Endothelial cell of umbilical vein (primary cell): ENCODE measurements at regions not wholly inside any gene's neighbourhood (a gene's known extent, or its start where the extent isn't known, plus 50 kb on each side); places are given as distances from the start of the nearest gene placed in this dataset.

Experiments
- CTCF ChIP-seq, 2 donors: IDR thresholded peaks; 1 replicate in 1 of 2; 2 replicates in 1 of 2; pipeline ENCODE4 v1.5.1; 2011; ENCODE audit warnings: low read length in 2 of 2, mild to moderate bottlenecking in 2 of 2, moderate library complexity in 2 of 2, control low read depth in 1 of 2, inconsistent platforms in 1 of 2, low read depth in 1 of 2; ENCODE audit not compliant: insufficient read depth in 1 of 2; ENCODE audit errors: extremely low read depth in 1 of 2
- EZH2 ChIP-seq: IDR thresholded peaks from 2 replicates; pipeline ENCODE4 v1.6.1; 2012; ENCODE audit warnings: borderline replicate concordance, low read depth, mild to moderate bottlenecking, moderate library complexity, low read length, inconsistent platforms; ENCODE audit not compliant: severe bottlenecking
- FOS ChIP-seq: IDR thresholded peaks from 2 replicates; pipeline ENCODE4 v1.6.1; 2011; ENCODE audit warnings: mild to moderate bottlenecking, low read length, moderate library complexity, borderline replicate concordance; ENCODE audit not compliant: insufficient read depth
- GATA2 ChIP-seq: IDR thresholded peaks from 2 replicates; pipeline ENCODE4 v1.7.0; 2011; ENCODE audit warnings: low read depth, mild to moderate bottlenecking, moderate library complexity, mixed read lengths, low read length; ENCODE audit not compliant: insufficient read length, insufficient read depth
- JUN ChIP-seq: IDR thresholded peaks from 2 replicates; pipeline ENCODE4 v1.6.1; 2011; ENCODE audit warnings: borderline replicate concordance, low read depth; ENCODE audit not compliant: insufficient read length, insufficient read depth
- MYC ChIP-seq: IDR thresholded peaks from one replicate; pipeline ENCODE4 v1.6.1; 2011; ENCODE audit warnings: mild to moderate bottlenecking, low read depth, low read length
- POLR2A ChIP-seq: IDR thresholded peaks from 2 replicates; pipeline ENCODE4 v1.6.1; 2012; ENCODE audit warnings: low read depth, mild to moderate bottlenecking, control low read depth, low read length
- POLR2AphosphoS5 ChIP-seq: IDR thresholded peaks from 2 replicates; pipeline ENCODE4 v1.6.1; 2012; ENCODE audit warnings: low read depth, mild to moderate bottlenecking, control low read depth, low read length, moderate library complexity; ENCODE audit not compliant: insufficient read depth
- TF ChIP-seq, protein P1 (sequence below): IDR thresholded peaks from 2 replicates; pipeline ENCODE4 v1.6.1; 2011; ENCODE audit not compliant: insufficient read depth, insufficient read length

DNA sequence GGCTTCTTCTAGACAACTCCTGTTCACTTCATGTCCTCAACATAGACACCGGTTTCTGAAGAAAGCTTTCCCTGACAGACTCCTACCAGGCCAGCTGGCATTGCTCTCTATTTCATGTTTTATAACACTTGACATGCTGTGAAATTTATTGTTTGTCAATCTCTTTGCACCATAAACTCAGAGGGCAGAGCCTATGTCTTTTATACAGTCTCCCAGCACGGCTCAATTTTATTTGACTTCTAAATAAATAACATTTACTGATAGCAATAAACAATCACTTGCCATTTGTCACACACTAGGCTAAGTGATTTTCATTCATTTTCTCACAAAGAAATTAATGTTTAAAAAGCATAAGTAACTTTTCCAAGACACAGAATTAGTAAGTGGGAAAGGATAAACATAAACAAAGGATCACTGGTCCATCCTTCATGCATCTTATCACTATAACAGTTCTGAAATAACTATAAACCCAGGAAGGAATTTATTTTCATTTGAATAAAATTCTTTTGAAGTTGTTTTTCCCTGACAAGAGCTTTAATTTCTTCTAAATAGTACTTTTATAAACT lies 577.6 kb downstream of the TECRL start:
- TF ChIP-seq CTCF (IDR thresholded peaks at IDR 0.05; ENCODE audit: extremely low read depth in 1 of 2, insufficient read depth in 1 of 2, low read depth in 1 of 2, low read length in 2 of 2): no peak
- TF ChIP-seq EZH2: no peak
- TF ChIP-seq POLR2AphosphoS5: no peak
- TF ChIP-seq JUN: no peak
- TF ChIP-seq MYC: no peak
- TF ChIP-seq POLR2A: no peak
- TF ChIP-seq, protein P1, sequence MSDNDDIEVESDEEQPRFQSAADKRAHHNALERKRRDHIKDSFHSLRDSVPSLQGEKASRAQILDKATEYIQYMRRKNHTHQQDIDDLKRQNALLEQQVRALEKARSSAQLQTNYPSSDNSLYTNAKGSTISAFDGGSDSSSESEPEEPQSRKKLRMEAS: no peak
- no peak for TF ChIP-seq GATA2
- no peak for TF ChIP-seq FOS
